WTC11 (cell line): ENCODE measurements at regions not wholly inside any gene's neighbourhood (a gene's known extent, or its start where the extent isn't known, plus 50 kb on each side); places are given as distances from the start of the nearest gene placed in this dataset.

Experiments used
- ATAC-seq: fragments of 200-7000 bp; cut with Tn5 transposase; 2 replicates; pipeline ENCODE4 v1.10.0; 2021; ENCODE audit warnings: mild to moderate bottlenecking, moderate library complexity
- CTCF ChIA-PET: fragments of 300-600 bp; sonication (Branson Sonifier 250); formaldehyde crosslinking; loops from one replicate; lab custom pipeline; 2021; ENCODE audit warnings: antibody characterized with exemption; lab: Charles Lee
- POLR2A ChIA-PET: fragments of 350-600 bp; sonication (Branson Sonifier 250); formaldehyde crosslinking; loops from one replicate; lab custom pipeline; 2021; ENCODE audit warnings: antibody characterized with exemption; lab: Charles Lee
- DNase-seq: peaks from one replicate; pipeline ENCODE4 v3.0.0; 2021; ENCODE audit warnings: low spot score
- H3K27ac Mint-ChIP-seq: 2 replicates; pipeline ENCODE4 v1.8.0; 2021; ENCODE audit warnings: mixed read lengths
- H3K27me3 Mint-ChIP-seq: 2 replicates; pipeline ENCODE4 v1.8.0; 2021; ENCODE audit warnings: low read depth, mild to moderate bottlenecking, moderate library complexity, mixed read lengths
- H3K36me3 Mint-ChIP-seq: 2 replicates; pipeline ENCODE4 v1.8.0; 2021; ENCODE audit warnings: mixed read lengths
- H3K4me1 Mint-ChIP-seq: 2 replicates; pipeline ENCODE4 v1.8.0; 2022; ENCODE audit warnings: mixed read lengths
- H3K4me3 Mint-ChIP-seq: 2 replicates; pipeline ENCODE4 v1.8.0; 2021; ENCODE audit warnings: mild to moderate bottlenecking, moderate library complexity, mixed read lengths
- H3K9me3 Mint-ChIP-seq: 2 replicates; pipeline ENCODE4 v1.8.0; 2021; ENCODE audit warnings: mixed read lengths
- E2F1 ChIP-seq: sonication (generic); formaldehyde crosslinking; IDR thresholded peaks from 2 replicates; pipeline ENCODE4 v1.8.0; 2022; ENCODE audit warnings: mild to moderate bottlenecking, missing genetic modification reagents
- E2F5 ChIP-seq: sonication (generic); formaldehyde crosslinking; IDR thresholded peaks from 2 replicates; pipeline ENCODE4 v1.8.1; 2022; ENCODE audit warnings: mild to moderate bottlenecking, moderate library complexity, missing genetic modification reagents
- EMX1 ChIP-seq: fragments of 250-450 bp; sonication (Bioruptor Pico); IDR thresholded peaks from 2 replicates; pipeline ENCODE4 v1.8.0; 2021; ENCODE audit warnings: mild to moderate bottlenecking
- GTF2I ChIP-seq: fragments of 250-450 bp; sonication (Bioruptor Pico); conservative IDR thresholded peaks from 2 replicates; pipeline ENCODE4 v1.4.0; 2021; ENCODE audit warnings: mild to moderate bottlenecking
- HMGA2 ChIP-seq: fragments of 250-450 bp; sonication (Bioruptor Pico); IDR thresholded peaks from 2 replicates; pipeline ENCODE4 v1.4.0; 2021; ENCODE audit warnings: mild to moderate bottlenecking, moderate library complexity
- JAZF1 ChIP-seq: fragments of 250-450 bp; sonication (Bioruptor Pico); IDR thresholded peaks from 2 replicates; pipeline ENCODE4 v1.9.0; 2021; ENCODE audit warnings: moderate library complexity, mild to moderate bottlenecking, inconsistent platforms
- NR1H2 ChIP-seq: sonication (generic); formaldehyde crosslinking; IDR thresholded peaks from 2 replicates; pipeline ENCODE4 v1.9.0; 2021; ENCODE audit warnings: mild to moderate bottlenecking, moderate library complexity, missing genetic modification reagents
- SMAD3 ChIP-seq: sonication (generic); formaldehyde crosslinking; IDR thresholded peaks from 2 replicates; pipeline ENCODE4 v1.8.0; 2022; ENCODE audit warnings: missing genetic modification reagents, mild to moderate bottlenecking, borderline replicate concordance
- SP1 ChIP-seq: sonication (generic); formaldehyde crosslinking; conservative IDR thresholded peaks from 2 replicates; pipeline ENCODE4 v1.8.1; 2022; ENCODE audit warnings: missing genetic modification reagents
- TCF7 ChIP-seq: sonication (generic); formaldehyde crosslinking; IDR thresholded peaks from 2 replicates; pipeline ENCODE4 v1.8.0; 2022; ENCODE audit warnings: mild to moderate bottlenecking, low read depth, missing genetic modification reagents, moderate library complexity
- TP53 ChIP-seq: sonication (generic); formaldehyde crosslinking; IDR thresholded peaks from 2 replicates; pipeline ENCODE4 v1.8.1; 2023; ENCODE audit warnings: mild to moderate bottlenecking, missing genetic modification reagents
- ZNF219 ChIP-seq: sonication (generic); formaldehyde crosslinking; IDR thresholded peaks from 2 replicates; pipeline ENCODE4 v1.8.0; 2023; ENCODE audit warnings: missing genetic modification reagents, mild to moderate bottlenecking, borderline replicate concordance
- ZNF512 ChIP-seq: sonication (generic); formaldehyde crosslinking; IDR thresholded peaks from 2 replicates; pipeline ENCODE4 v1.8.1; 2022; ENCODE audit warnings: missing genetic modification reagents, borderline replicate concordance
- TF ChIP-seq, protein P1 (sequence below): fragments of 250-450 bp; sonication (Bioruptor Pico); IDR thresholded peaks from 2 replicates; pipeline ENCODE4 v1.9.0; 2021; ENCODE audit warnings: mild to moderate bottlenecking
- TF ChIP-seq, protein P2 (sequence below): sonication (generic); formaldehyde crosslinking; IDR thresholded peaks from 2 replicates; pipeline ENCODE4 v1.8.1; 2023; ENCODE audit warnings: mild to moderate bottlenecking, missing genetic modification reagents, borderline replicate concordance
- TF ChIP-seq, protein P3 (sequence below): sonication (generic); formaldehyde crosslinking; IDR thresholded peaks from 2 replicates; pipeline ENCODE4 v1.8.1; 2022; ENCODE audit warnings: low read depth, missing genetic modification reagents, borderline replicate concordance

GRCh38 chr20:59481067-59481466 lies 123.3 kb upstream of the PHACTR3 start (continued):
- TF ChIP-seq, protein P1, sequence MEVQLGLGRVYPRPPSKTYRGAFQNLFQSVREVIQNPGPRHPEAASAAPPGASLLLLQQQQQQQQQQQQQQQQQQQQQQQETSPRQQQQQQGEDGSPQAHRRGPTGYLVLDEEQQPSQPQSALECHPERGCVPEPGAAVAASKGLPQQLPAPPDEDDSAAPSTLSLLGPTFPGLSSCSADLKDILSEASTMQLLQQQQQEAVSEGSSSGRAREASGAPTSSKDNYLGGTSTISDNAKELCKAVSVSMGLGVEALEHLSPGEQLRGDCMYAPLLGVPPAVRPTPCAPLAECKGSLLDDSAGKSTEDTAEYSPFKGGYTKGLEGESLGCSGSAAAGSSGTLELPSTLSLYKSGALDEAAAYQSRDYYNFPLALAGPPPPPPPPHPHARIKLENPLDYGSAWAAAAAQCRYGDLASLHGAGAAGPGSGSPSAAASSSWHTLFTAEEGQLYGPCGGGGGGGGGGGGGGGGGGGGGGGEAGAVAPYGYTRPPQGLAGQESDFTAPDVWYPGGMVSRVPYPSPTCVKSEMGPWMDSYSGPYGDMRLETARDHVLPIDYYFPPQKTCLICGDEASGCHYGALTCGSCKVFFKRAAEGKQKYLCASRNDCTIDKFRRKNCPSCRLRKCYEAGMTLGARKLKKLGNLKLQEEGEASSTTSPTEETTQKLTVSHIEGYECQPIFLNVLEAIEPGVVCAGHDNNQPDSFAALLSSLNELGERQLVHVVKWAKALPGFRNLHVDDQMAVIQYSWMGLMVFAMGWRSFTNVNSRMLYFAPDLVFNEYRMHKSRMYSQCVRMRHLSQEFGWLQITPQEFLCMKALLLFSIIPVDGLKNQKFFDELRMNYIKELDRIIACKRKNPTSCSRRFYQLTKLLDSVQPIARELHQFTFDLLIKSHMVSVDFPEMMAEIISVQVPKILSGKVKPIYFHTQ (CRISPR knock-in tag): no peak
- no peak for TF ChIP-seq SMAD3 (CRISPR knock-in tag)
- no peak for TF ChIP-seq EMX1 (CRISPR knock-in tag)
- no peak for TF ChIP-seq ZNF219
- no peak for TF ChIP-seq ZNF512 (CRISPR knock-in tag)

DNA sequence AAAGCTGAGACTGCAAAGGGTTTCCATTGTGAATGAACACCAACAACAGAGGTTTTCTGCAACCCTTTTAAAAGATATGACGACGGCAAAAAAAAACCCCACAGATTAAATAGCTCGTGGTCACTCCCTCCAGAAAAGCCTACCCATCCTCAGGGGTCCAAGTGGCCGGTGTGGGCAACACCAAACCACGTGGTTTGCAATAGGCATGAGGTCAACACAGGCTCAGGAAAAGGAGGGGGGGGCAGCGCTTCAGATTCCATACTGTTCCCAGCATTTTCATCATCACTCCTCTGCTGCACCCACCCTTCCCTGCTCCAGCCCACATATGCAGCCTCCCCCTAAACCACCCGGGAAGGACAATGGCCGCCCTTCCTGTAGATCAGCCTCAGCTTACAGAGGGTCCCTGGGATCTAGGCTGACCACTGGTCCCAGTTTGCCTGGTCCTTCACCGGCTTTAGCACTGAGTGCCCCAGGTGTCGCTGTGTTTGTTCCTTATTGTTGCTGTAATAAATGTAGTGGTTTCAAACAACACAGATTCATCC lies 122.8 kb upstream of the PHACTR3 start:
- ATAC-seq: no peak
- POLR2A ChIA-PET: no interaction called here
- H3K4me3 Mint-ChIP-seq: no peak overlapping the region

GRCh38 chr20:59482351-59483187 lies 121.8 kb upstream of the PHACTR3 start:
- ChIA-PET CTCF (interaction anchor here (0.9 kb wide), 1 partner anchor 13 kb away, joined by 3 read pairs; no protein-coding TSS in a partner anchor), POLR2A (no interaction called here)
- Mint-ChIP-seq H3K27ac (no peak overlapping the region), H3K36me3 (no peaks in the 10 kb centered on the region), H3K9me3 (no peaks in the 10 kb centered on the region), H3K27me3 (no peaks in the 10 kb centered on the region; the same call in 1 of the 2 replicates), H3K4me3 (no peak overlapping the region), H3K4me1 (peaks cover 2% of the 10 kb centered on the region)
- ATAC-seq (no peak), DNase-seq (no peak)
- TF ChIP-seq, protein P2, sequence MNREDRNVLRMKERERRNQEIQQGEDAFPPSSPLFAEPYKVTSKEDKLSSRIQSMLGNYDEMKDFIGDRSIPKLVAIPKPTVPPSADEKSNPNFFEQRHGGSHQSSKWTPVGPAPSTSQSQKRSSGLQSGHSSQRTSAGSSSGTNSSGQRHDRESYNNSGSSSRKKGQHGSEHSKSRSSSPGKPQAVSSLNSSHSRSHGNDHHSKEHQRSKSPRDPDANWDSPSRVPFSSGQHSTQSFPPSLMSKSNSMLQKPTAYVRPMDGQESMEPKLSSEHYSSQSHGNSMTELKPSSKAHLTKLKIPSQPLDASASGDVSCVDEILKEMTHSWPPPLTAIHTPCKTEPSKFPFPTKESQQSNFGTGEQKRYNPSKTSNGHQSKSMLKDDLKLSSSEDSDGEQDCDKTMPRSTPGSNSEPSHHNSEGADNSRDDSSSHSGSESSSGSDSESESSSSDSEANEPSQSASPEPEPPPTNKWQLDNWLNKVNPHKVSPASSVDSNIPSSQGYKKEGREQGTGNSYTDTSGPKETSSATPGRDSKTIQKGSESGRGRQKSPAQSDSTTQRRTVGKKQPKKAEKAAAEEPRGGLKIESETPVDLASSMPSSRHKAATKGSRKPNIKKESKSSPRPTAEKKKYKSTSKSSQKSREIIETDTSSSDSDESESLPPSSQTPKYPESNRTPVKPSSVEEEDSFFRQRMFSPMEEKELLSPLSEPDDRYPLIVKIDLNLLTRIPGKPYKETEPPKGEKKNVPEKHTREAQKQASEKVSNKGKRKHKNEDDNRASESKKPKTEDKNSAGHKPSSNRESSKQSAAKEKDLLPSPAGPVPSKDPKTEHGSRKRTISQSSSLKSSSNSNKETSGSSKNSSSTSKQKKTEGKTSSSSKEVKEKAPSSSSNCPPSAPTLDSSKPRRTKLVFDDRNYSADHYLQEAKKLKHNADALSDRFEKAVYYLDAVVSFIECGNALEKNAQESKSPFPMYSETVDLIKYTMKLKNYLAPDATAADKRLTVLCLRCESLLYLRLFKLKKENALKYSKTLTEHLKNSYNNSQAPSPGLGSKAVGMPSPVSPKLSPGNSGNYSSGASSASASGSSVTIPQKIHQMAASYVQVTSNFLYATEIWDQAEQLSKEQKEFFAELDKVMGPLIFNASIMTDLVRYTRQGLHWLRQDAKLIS (CRISPR knock-in tag): no peak
- TF ChIP-seq E2F5 (CRISPR knock-in tag) (no peak), SP1 (CRISPR knock-in tag) (no peak), TP53 (CRISPR knock-in tag) (no peak), ZNF512 (CRISPR knock-in tag) (no peak), NR1H2 (CRISPR knock-in tag) (no peak)

More for the DNA sequence above, 122.8 kb upstream of the PHACTR3 start:
- DNase-seq: no peak
- H3K36me3 Mint-ChIP-seq: no peaks in the 10 kb centered on the region
- CTCF ChIA-PET: interaction anchor here (2.2 kb wide), 1 partner anchor 14 kb away, joined by 8 read pairs; no protein-coding TSS in a partner anchor
- TF ChIP-seq, protein P3, sequence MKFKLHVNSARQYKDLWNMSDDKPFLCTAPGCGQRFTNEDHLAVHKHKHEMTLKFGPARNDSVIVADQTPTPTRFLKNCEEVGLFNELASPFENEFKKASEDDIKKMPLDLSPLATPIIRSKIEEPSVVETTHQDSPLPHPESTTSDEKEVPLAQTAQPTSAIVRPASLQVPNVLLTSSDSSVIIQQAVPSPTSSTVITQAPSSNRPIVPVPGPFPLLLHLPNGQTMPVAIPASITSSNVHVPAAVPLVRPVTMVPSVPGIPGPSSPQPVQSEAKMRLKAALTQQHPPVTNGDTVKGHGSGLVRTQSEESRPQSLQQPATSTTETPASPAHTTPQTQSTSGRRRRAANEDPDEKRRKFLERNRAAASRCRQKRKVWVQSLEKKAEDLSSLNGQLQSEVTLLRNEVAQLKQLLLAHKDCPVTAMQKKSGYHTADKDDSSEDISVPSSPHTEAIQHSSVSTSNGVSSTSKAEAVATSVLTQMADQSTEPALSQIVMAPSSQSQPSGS: no peak
- TF ChIP-seq GTF2I (CRISPR knock-in tag): no peak
- no peak for TF ChIP-seq E2F1 (CRISPR knock-in tag)
- TF ChIP-seq TCF7 (CRISPR knock-in tag): no peak
- TF ChIP-seq JAZF1 (CRISPR knock-in tag): no peak
- TF ChIP-seq HMGA2 (CRISPR knock-in tag): no peak
- no peak for TF ChIP-seq ZNF219
- TF ChIP-seq, all 79 proteins: peak for 0
- Mint-ChIP-seq H3K9me3 (no peaks in the 10 kb centered on the region), H3K27ac (no peak overlapping the region), H3K4me1 (peaks cover 2% of the 10 kb centered on the region), H3K27me3 (no peaks in the 10 kb centered on the region; the same call in none of the 2 replicates)
